ENCODE measurements at regions not wholly inside any gene's neighbourhood (a gene's known extent, or its start where the extent isn't known, plus 50 kb on each side); places are given as distances from the start of the nearest gene placed in this dataset.

DNA sequence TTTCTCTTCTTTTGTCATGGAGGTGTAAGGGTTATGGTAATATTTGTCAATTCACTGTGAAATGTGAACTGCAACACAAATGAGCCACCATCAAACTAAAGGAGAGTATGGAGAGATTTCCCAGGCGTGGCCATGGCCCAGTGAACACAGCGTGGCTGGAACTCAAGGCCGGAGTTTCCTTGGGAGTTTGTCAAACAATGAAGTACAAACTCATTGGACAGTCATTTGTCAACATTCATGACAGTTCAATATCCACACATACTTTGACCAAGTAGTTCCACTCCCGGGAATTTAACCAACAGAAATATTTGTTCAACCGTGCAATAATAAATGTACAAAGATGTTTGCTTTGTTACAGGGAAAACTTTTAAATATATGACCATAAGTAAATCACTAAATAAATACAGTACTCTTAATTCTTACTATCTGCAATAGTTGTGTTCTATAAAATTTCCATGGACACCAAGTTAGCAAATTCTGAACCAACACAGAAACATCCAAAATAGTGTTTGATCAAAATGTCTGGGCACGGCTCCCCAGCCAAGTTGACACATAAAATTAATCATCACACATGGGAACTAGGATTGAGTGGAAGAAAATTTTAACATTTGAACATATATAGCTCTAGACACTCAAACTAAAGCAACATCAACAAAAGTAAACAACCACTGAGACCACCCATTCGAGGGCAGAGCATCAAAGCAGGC, 87.1 kb downstream of the DIRAS2 start:
- TF ChIP-seq POLR2AphosphoS5 (IDR thresholded peaks at IDR 0.05) (no peak), SMC3 (conservative IDR thresholded peaks at IDR 0.05; ENCODE audit: poor library complexity) (no peak), EP300 (conservative IDR thresholded peaks at IDR 0.05; ENCODE audit: poor library complexity, severe bottlenecking) (no peak), RAD21 (conservative IDR thresholded peaks at IDR 0.05) (no peak), TAF1 (IDR thresholded peaks at IDR 0.05; ENCODE audit: low read depth) (no peak)
- TF ChIP-seq, protein P1, sequence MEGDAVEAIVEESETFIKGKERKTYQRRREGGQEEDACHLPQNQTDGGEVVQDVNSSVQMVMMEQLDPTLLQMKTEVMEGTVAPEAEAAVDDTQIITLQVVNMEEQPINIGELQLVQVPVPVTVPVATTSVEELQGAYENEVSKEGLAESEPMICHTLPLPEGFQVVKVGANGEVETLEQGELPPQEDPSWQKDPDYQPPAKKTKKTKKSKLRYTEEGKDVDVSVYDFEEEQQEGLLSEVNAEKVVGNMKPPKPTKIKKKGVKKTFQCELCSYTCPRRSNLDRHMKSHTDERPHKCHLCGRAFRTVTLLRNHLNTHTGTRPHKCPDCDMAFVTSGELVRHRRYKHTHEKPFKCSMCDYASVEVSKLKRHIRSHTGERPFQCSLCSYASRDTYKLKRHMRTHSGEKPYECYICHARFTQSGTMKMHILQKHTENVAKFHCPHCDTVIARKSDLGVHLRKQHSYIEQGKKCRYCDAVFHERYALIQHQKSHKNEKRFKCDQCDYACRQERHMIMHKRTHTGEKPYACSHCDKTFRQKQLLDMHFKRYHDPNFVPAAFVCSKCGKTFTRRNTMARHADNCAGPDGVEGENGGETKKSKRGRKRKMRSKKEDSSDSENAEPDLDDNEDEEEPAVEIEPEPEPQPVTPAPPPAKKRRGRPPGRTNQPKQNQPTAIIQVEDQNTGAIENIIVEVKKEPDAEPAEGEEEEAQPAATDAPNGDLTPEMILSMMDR (IDR thresholded peaks at IDR 0.05; ENCODE audit: poor library complexity, severe bottlenecking), result no peak
